Omental fat pad (tissue), 3 donors: ENCODE measurements at regions not wholly inside any gene's neighbourhood (a gene's known extent, or its start where the extent isn't known, plus 50 kb on each side); places are given as distances from the start of the nearest gene placed in this dataset.
"Not testable (repeated sequence)": the region's sequence is repeated elsewhere in the genome, so short reads cannot be mapped to it uniquely, and the experiment has no call there.

Experiments
- ATAC-seq: fragments of 150-250 bp; one replicate; pipeline ENCODE4 v1.9.1; 2016; ENCODE audit warnings: mild to moderate bottlenecking, moderate library complexity; ENCODE audit not compliant: low FRiP score
- DNase-seq: peaks from one replicate; pipeline ENCODE4 v3.0.0-alpha.2; 2019; ENCODE audit warnings: low spot score
- TF ChIP-seq, protein P1 (sequence below), 3 donors: fragments of 450-650 bp; IDR thresholded peaks; one replicate each; pipeline ENCODE4 v1.5.1; 2016 to 2017; ENCODE audit warnings: antibody characterized with exemption in 3 of 3, mild to moderate bottlenecking in 3 of 3, moderate library complexity in 2 of 3

- ATAC-seq: no peak
- TF ChIP-seq, protein P1, sequence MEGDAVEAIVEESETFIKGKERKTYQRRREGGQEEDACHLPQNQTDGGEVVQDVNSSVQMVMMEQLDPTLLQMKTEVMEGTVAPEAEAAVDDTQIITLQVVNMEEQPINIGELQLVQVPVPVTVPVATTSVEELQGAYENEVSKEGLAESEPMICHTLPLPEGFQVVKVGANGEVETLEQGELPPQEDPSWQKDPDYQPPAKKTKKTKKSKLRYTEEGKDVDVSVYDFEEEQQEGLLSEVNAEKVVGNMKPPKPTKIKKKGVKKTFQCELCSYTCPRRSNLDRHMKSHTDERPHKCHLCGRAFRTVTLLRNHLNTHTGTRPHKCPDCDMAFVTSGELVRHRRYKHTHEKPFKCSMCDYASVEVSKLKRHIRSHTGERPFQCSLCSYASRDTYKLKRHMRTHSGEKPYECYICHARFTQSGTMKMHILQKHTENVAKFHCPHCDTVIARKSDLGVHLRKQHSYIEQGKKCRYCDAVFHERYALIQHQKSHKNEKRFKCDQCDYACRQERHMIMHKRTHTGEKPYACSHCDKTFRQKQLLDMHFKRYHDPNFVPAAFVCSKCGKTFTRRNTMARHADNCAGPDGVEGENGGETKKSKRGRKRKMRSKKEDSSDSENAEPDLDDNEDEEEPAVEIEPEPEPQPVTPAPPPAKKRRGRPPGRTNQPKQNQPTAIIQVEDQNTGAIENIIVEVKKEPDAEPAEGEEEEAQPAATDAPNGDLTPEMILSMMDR (IDR thresholded peaks at IDR 0.05): no peak
- no peak for DNase-seq
These were observed 77.8 kb upstream of the ZNF184 start for GRCh38 chr6:27550692-27551091.

GRCh38 chr6:27549241-27549598 is 76.3 kb upstream of the ZNF184 start:
- not testable (repeated sequence) for DNase-seq, ATAC-seq

DNA sequence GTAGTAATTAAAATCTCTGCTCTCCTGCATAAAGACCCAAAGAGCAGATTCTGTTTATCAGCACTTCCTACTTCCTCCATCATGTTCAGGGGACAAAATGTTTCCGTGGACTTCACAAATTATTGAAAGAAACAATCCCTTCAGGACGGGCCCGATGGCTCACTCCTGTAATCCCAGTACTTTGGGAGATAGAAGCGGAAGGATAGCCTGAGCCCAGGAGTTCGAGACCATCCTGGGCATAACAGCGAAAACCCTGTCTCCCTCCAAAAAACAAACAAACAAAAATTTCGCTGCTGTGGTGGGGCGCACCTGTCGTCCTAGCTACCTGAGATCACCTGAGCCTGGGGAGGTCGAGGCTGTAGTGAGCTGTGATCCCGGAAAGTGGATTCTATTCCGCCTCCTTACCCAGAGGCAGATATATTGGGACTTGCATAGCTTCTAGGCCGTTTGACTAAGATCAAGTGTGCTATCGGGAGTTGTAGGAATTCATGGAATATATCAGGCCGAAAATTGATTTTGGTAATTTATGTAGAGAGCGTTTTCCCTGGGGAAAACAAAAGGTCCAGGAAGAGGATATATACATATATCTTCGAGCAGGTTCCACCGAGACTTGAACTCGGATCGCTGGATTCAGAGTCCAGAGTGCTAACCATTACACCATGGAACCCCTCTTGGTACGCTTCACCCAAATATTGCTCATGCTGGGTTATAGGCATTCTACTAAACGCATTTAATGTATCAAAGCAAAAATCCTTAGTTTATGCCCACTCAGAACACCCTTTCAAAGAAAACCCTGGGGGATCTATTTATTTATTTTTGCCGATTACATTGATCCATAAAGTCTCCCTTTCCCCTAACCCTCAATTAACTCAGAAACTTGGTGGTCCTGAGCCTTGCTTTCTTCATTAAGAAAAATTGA is 74.5 kb upstream of the ZNF184 start:
- DNase-seq (no peak), ATAC-seq (no peak)
- TF ChIP-seq, protein P1 (IDR thresholded peaks at IDR 0.05): no peak

- DNase-seq (no peak), ATAC-seq (no peak)
These were observed 73.6 kb upstream of the ZNF184 start for GRCh38 chr6:27546522-27546921.

GRCh38 chr6:27545271-27546046 is 72.6 kb upstream of the ZNF184 start:
- ATAC-seq: no peak
- DNase-seq: no peak
- TF ChIP-seq, protein P1 (IDR thresholded peaks at IDR 0.05): no peak

More at GRCh38 chr6:27546522-27546921, 73.6 kb upstream of the ZNF184 start:
- TF ChIP-seq, protein P1 (IDR thresholded peaks at IDR 0.05): no peak

- ATAC-seq (no peak), DNase-seq (no peak)
- TF ChIP-seq, protein P1 (IDR thresholded peaks at IDR 0.05): no peak
These were observed 71.8 kb upstream of the ZNF184 start for GRCh38 chr6:27544612-27545260.

DNA sequence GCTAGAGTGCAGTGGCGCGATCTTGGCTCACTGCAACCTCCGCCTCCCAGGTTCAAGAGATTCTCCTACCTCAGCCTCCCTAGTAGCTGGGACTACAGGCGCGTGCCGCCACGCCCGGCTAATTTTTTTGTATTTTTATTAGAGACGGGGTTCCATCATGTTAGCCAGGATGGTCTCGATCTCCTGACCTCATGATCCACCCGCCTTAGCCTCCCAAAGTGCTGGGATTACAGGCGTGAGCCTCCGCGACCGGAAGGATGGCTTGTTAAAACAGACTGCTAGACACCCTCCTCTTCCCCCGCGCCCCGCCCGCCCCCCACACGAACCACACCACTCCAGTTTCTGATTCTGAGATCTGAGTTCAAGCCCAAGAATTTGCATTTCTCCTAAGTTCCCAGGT is 71.2 kb upstream of the ZNF184 start:
- ATAC-seq, DNase-seq: not testable (repeated sequence)
